ENCODE measurements at regions not wholly inside any gene's neighbourhood (a gene's known extent, or its start where the extent isn't known, plus 50 kb on each side); places are given as distances from the start of the nearest gene placed in this dataset.

- no peaks in the 10 kb centered on the region for H3K36me3 ChIP-seq (replicated peaks in 1 of 2; ENCODE audit: insufficient read depth in 1 of 2, low read depth in 2 of 2)
- ATAC-seq (no peak), DNase-seq (no peak)
- TF ChIP-seq, protein P1, sequence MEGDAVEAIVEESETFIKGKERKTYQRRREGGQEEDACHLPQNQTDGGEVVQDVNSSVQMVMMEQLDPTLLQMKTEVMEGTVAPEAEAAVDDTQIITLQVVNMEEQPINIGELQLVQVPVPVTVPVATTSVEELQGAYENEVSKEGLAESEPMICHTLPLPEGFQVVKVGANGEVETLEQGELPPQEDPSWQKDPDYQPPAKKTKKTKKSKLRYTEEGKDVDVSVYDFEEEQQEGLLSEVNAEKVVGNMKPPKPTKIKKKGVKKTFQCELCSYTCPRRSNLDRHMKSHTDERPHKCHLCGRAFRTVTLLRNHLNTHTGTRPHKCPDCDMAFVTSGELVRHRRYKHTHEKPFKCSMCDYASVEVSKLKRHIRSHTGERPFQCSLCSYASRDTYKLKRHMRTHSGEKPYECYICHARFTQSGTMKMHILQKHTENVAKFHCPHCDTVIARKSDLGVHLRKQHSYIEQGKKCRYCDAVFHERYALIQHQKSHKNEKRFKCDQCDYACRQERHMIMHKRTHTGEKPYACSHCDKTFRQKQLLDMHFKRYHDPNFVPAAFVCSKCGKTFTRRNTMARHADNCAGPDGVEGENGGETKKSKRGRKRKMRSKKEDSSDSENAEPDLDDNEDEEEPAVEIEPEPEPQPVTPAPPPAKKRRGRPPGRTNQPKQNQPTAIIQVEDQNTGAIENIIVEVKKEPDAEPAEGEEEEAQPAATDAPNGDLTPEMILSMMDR (IDR thresholded peaks at IDR 0.05) = no peak
- no peak for TF ChIP-seq POLR2A (IDR thresholded peaks at IDR 0.05)
- intact Hi-C loops (cut with DNase I) = no loop called here
- WGBS, 2 donors = 52 to 58% methylated on average over 3 of the region's 3 CpGs
- no peaks in the 10 kb centered on the region for H3K9me3 ChIP-seq
- no peak overlapping the region for H3K27ac ChIP-seq
- no peak overlapping the region for H3K4me3 ChIP-seq
- H3K4me1 ChIP-seq = no peaks in the 10 kb centered on the region
- no peaks in the 10 kb centered on the region for H3K27me3 ChIP-seq
These were observed 177.8 kb upstream of the C1QTNF7 start for GRCh38 chr4:15250021-15250441.

- no peaks in the 10 kb centered on the region for H3K36me3 ChIP-seq (replicated peaks in 1 of 2; ENCODE audit: insufficient read depth in 1 of 2, low read depth in 2 of 2)
- no peaks in the 10 kb centered on the region for H3K4me1 ChIP-seq
- H3K4me3 ChIP-seq = no peak overlapping the region
- WGBS, 2 donors = 69 to 77% methylated on average over 4 of the region's 4 CpGs
- no peaks in the 10 kb centered on the region for H3K27me3 ChIP-seq
- DNase-seq (no peak), ATAC-seq (no peak)
- intact Hi-C loops (cut with DNase I) = no loop called here
- no peaks in the 10 kb centered on the region for H3K9me3 ChIP-seq
- no peak overlapping the region for H3K27ac ChIP-seq
- no peak for TF ChIP-seq POLR2A (IDR thresholded peaks at IDR 0.05)
- TF ChIP-seq, protein P1 (IDR thresholded peaks at IDR 0.05) = no peak
These were observed 174.5 kb upstream of the C1QTNF7 start for GRCh38 chr4:15253349-15253748.

DNA sequence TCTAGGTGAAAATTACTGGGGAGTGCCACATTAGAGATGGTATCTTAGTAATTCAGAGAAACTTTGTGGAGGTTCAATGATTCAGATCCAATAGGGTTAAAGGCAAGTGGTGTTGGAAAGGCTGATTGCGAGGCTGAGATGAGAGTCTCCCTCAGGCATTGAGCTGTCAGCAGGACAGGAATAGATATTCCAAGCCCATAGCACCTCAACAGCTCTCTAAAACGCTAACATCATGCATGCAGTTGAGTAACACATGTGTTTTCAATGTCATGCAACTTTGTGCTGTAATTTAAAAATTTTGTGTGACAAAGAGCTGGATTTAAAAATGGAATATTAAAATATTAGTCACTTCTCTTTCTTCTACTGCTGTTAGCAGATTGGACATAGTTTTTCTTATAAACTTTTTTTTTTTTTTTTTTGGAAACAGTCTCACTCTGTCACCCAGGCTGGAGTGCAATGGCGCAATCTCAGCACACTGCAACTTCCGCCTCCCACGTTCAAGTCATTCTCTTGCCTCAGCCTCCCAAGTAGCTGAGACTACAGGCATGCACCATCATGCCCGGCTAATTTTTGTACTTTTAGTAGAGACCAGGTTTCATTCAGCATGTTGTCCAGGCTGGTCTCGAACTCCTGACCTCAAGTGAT is 173.5 kb upstream of the C1QTNF7 start:
- intact Hi-C loops (cut with DNase I) = no loop called here
- H3K27ac ChIP-seq = no peak overlapping the region
- H3K27me3 ChIP-seq = no peaks in the 10 kb centered on the region
- WGBS, 2 donors = 60 to 83% methylated on average over 7 of the region's 7 CpGs
- no peaks in the 10 kb centered on the region for H3K36me3 ChIP-seq (replicated peaks in 1 of 2; ENCODE audit: insufficient read depth in 1 of 2, low read depth in 2 of 2)
- H3K4me1 ChIP-seq = no peaks in the 10 kb centered on the region
- TF ChIP-seq, protein P1 (IDR thresholded peaks at IDR 0.05) = no peak
- TF ChIP-seq POLR2A (IDR thresholded peaks at IDR 0.05) = no peak
- DNase-seq (peak in 1 of 4 donors; percentile 25), ATAC-seq (no peak)
- no peak overlapping the region for H3K4me3 ChIP-seq
- no peaks in the 10 kb centered on the region for H3K9me3 ChIP-seq

GRCh38 chr4:15255537-15255936 is 172.3 kb upstream of the C1QTNF7 start:
- DNase-seq (no peak), ATAC-seq (no peak)
- H3K4me1 ChIP-seq = no peaks in the 10 kb centered on the region
- no peak overlapping the region for H3K4me3 ChIP-seq
- no peak overlapping the region for H3K27ac ChIP-seq
- H3K27me3 ChIP-seq = no peaks in the 10 kb centered on the region
- TF ChIP-seq, protein P1 (IDR thresholded peaks at IDR 0.05) = no peak
- no peak for TF ChIP-seq POLR2A (IDR thresholded peaks at IDR 0.05)
- intact Hi-C loops (cut with DNase I) = no loop called here
- WGBS, 2 donors = 36 to 60% methylated on average over 4 of the region's 4 CpGs
- H3K9me3 ChIP-seq = no peaks in the 10 kb centered on the region
- H3K36me3 ChIP-seq (replicated peaks in 1 of 2; ENCODE audit: insufficient read depth in 1 of 2, low read depth in 2 of 2) = no peaks in the 10 kb centered on the region

DNA sequence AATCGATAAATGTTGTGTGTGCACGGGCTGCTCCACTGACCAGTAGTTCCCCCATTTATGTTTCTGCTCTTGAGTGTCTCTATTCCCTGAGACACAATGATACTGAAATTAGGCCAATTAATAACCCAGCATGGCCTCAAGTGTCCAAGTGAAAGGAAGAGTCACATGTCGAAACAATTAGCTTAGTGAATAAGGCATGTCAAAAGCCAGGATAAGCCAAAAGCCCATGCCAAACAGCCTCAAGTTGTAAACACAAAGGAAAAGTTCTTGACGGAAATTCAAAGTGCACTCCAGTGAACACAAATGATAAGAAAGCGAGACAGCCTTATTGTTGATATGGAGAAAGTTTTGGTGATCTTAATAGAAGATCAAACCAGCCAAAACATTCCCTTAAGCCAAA is 167.1 kb upstream of the C1QTNF7 start:
- peaks cover 0 to 5% (median 0%) of the 10 kb centered on the region in 3 donors for H3K9me3 ChIP-seq
- no peaks in the 10 kb centered on the region for H3K27me3 ChIP-seq
- no peak overlapping the region for H3K4me3 ChIP-seq
- intact Hi-C loops (cut with DNase I) = no loop called here
- DNase-seq = no peak
- no peaks in the 10 kb centered on the region for H3K4me1 ChIP-seq
- TF ChIP-seq, protein P1 (IDR thresholded peaks at IDR 0.05) = no peak
- TF ChIP-seq POLR2A (IDR thresholded peaks at IDR 0.05) = no peak
- no peak for ATAC-seq
- no peak overlapping the region for H3K27ac ChIP-seq
- H3K36me3 ChIP-seq (replicated peaks in 1 of 2; ENCODE audit: insufficient read depth in 1 of 2, low read depth in 2 of 2) = no peaks in the 10 kb centered on the region
- WGBS, 2 donors = 61 to 62% methylated on average over 5 of the region's 5 CpGs

All from body of pancreas (tissue), 4 donors.